B cell (primary cell): ENCODE measurements at regions not wholly inside any gene's neighbourhood (a gene's known extent, or its start where the extent isn't known, plus 50 kb on each side); places are given as distances from the start of the nearest gene placed in this dataset.

Experiments
- ATAC-seq: fragments of 200-7000 bp; cut with Tn5 transposase; one replicate; pipeline ENCODE4 v1.10.0; 2021; ENCODE audit warnings: low read depth, mild to moderate bottlenecking, moderate number of reproducible peaks, moderate library complexity
- CTCF ChIA-PET: fragments of 350-600 bp; sonication (Branson Sonifier 250); formaldehyde crosslinking; loops from one replicate; lab custom pipeline; 2021; ENCODE audit warnings: antibody characterized with exemption, inconsistent platforms; lab: Charles Lee
- POLR2A ChIA-PET: fragments of 350-600 bp; sonication (Branson Sonifier 250); formaldehyde crosslinking; loops from one replicate; lab custom pipeline; 2021; ENCODE audit warnings: antibody characterized with exemption; lab: Charles Lee
- DNase-seq: peaks from one replicate; pipeline ENCODE4 v3.0.0; 2013
- H2AFZ ChIP-seq: 2 replicates; pipeline ENCODE4 v1.6.1; 2012; ENCODE audit warnings: mild to moderate bottlenecking, low read depth, low read length; ENCODE audit not compliant: insufficient read depth, poor library complexity, severe bottlenecking
- H3K27ac ChIP-seq, 2 donors: 1 replicate in 1 of 2; 2 replicates in 1 of 2; pipeline ENCODE4 v1.5.1; 2012 to 2013; ENCODE audit warnings: low read length in 2 of 2, mild to moderate bottlenecking in 2 of 2, moderate library complexity in 1 of 2
- H3K27me3 ChIP-seq, 4 experiments: fragments of 200-600 bp in 1 of 4; sonication (generic) in 1 of 4; replicated peaks in 1 of 4; 1 replicate in 2 of 4; 2 replicates in 2 of 4; pipeline versions ENCODE4 v1.6.1 to v1.7.0; 2013 to 2016; ENCODE audit warnings: low read length in 3 of 4, mild to moderate bottlenecking in 2 of 4, mixed read lengths in 1 of 4, moderate library complexity in 1 of 4; ENCODE audit not compliant: insufficient read depth in 4 of 4, control insufficient read depth in 3 of 4; ENCODE audit errors: control extremely low read depth in 1 of 4
- H3K36me3 ChIP-seq, 2 experiments: replicated peaks in 1 of 2; 1 replicate in 1 of 2; 2 replicates in 1 of 2; pipeline versions ENCODE4 v1.6.1 to v1.7.1; 2013; ENCODE audit warnings: low read length in 1 of 2; ENCODE audit not compliant: insufficient read depth in 2 of 2, control insufficient read depth in 1 of 2; ENCODE audit errors: control extremely low read depth in 1 of 2, extremely low read depth in 1 of 2
- H3K4me1 ChIP-seq, 2 donors: fragments of 200-600 bp in 1 of 2; sonication (generic) in 1 of 2; 1 replicate in 1 of 2; 2 replicates in 1 of 2; pipeline versions ENCODE4 v1.5.1 to v1.6.1; 2013 to 2017; ENCODE audit warnings: low read length in 2 of 2; ENCODE audit not compliant: control insufficient read depth in 2 of 2, insufficient read depth in 2 of 2
- H3K4me2 ChIP-seq: replicated peaks from 2 replicates; pipeline ENCODE3; 2012; ENCODE audit warnings: mild to moderate bottlenecking, low read depth, low read length; ENCODE audit not compliant: poor library complexity, severe bottlenecking
- H3K4me3 ChIP-seq, 5 experiments: fragments of 200-600 bp in 1 of 5; sonication (generic) in 1 of 5; 1 replicate in 3 of 5; 2 replicates in 2 of 5; pipeline versions ENCODE4 v1.5.1 to v1.7.0; 2011 to 2016; ENCODE audit warnings: low read length in 4 of 5, mild to moderate bottlenecking in 4 of 5, low read depth in 2 of 5, control low read depth in 1 of 5, moderate library complexity in 1 of 5; ENCODE audit not compliant: insufficient read depth in 1 of 5; ENCODE audit errors: control extremely low read depth in 1 of 5, extremely low read depth in 1 of 5
- H3K79me2 ChIP-seq: fragments of 200-600 bp; sonication (generic); one replicate; pipeline ENCODE4 v1.6.0; 2016; ENCODE audit warnings: low read length; ENCODE audit not compliant: control insufficient read depth, insufficient read depth
- H3K9ac ChIP-seq: fragments of 200-600 bp; sonication (generic); 2 replicates; pipeline ENCODE4 v1.6.1; 2017; ENCODE audit warnings: mild to moderate bottlenecking, low read length, moderate library complexity
- H3K9me3 ChIP-seq, 3 donors: one replicate each; pipeline versions ENCODE4 v1.6.1 to v1.7.1; 2013; ENCODE audit warnings: low read length in 2 of 3; ENCODE audit not compliant: control insufficient read depth in 2 of 3, insufficient read depth in 1 of 3; ENCODE audit errors: control extremely low read depth in 1 of 3
- H4K20me1 ChIP-seq: 2 replicates; pipeline ENCODE4 v1.6.0; 2012; ENCODE audit warnings: mild to moderate bottlenecking, low read length; ENCODE audit not compliant: insufficient read depth, control insufficient read depth, poor library complexity, severe bottlenecking
- H3K27ac Mint-ChIP-seq: one replicate; pipeline ENCODE4 v1.8.0; 2021; ENCODE audit warnings: mixed read lengths
- H3K27me3 Mint-ChIP-seq: one replicate; pipeline ENCODE4 v1.8.0; 2021; ENCODE audit warnings: mixed read lengths
- H3K4me1 Mint-ChIP-seq: one replicate; pipeline ENCODE4 v1.8.0; 2021; ENCODE audit warnings: mixed read lengths
- H3K4me3 Mint-ChIP-seq: one replicate; pipeline ENCODE4 v1.8.0; 2021; ENCODE audit warnings: mixed read lengths
- H3K9me3 Mint-ChIP-seq: one replicate; pipeline ENCODE4 v1.8.0; 2022; ENCODE audit warnings: mixed read lengths; ENCODE audit not compliant: insufficient read depth
- CTCF ChIP-seq: fragments of 200-600 bp; IDR thresholded peaks from one replicate; pipeline ENCODE4 v1.8.0; 2022; ENCODE audit warnings: antibody characterized with exemption, mild to moderate bottlenecking
- EZH2 ChIP-seq: IDR thresholded peaks from 2 replicates; pipeline ENCODE4 v1.6.1; 2012; ENCODE audit warnings: borderline replicate concordance, low read depth, mild to moderate bottlenecking, moderate library complexity, low read length; ENCODE audit not compliant: insufficient read depth, poor library complexity, severe bottlenecking
- WGBS: methylation state at CpG from one replicate; pipeline ENCODE4 v1.1.5; 2013; ENCODE audit warnings: missing lambda C conversion rate; ENCODE audit not compliant: insufficient coverage; 5-methylcytosine and 5-hydroxymethylcytosine counted together
- intact Hi-C: fragments of 100-400 bp; cut with micrococcal nuclease; formaldehyde crosslinking; loops from one replicate; pipeline ENCODE4 v1.10.0; 2022

GRCh38 chr1:83110156-83110555, 888.8 kb downstream of the TTLL7 start:
- Histone ChIP-seq H3K27ac (no peak overlapping the region), H3K4me2 (no peak overlapping the region), H3K4me1 (no peaks in the 10 kb centered on the region), H3K9me3 (no peaks in the 10 kb centered on the region), H3K4me3 (no peak overlapping the region), H3K9ac (no peak overlapping the region), H3K36me3 (no peaks in the 10 kb centered on the region), H3K79me2 (no peaks in the 10 kb centered on the region), H2AFZ (no peak overlapping the region), H4K20me1 (no peaks in the 10 kb centered on the region), H3K27me3 (no peaks in the 10 kb centered on the region)
- intact Hi-C loops = no loop called here
- POLR2A ChIA-PET = no interaction called here
- no peak overlapping the region for H3K27ac Mint-ChIP-seq
- no peaks in the 10 kb centered on the region for H3K27me3 Mint-ChIP-seq
- DNase-seq (no peak), ATAC-seq (no peak)
- TF ChIP-seq EZH2 (no peak), CTCF (no peak)
- CTCF ChIA-PET = no interaction called here
- no peaks in the 10 kb centered on the region for H3K4me1 Mint-ChIP-seq
- WGBS = 67% methylated on average over 1 of the region's 2 CpGs
- H3K4me3 Mint-ChIP-seq = no peak overlapping the region
- no peaks in the 10 kb centered on the region for H3K9me3 Mint-ChIP-seq

GRCh38 chr1:83109692-83110091, 889.2 kb downstream of the TTLL7 start:
- H3K4me3 ChIP-seq = no peak overlapping the region
- TF ChIP-seq CTCF = no peak
- TF ChIP-seq EZH2 = no peak
- no CpG with 5 or more reads among the region's 1 CpG for WGBS
- no peak overlapping the region for H3K9ac ChIP-seq
- no peak overlapping the region for H2AFZ ChIP-seq
- no peaks in the 10 kb centered on the region for H3K4me1 Mint-ChIP-seq
- no peaks in the 10 kb centered on the region for H3K9me3 ChIP-seq
- H3K27me3 Mint-ChIP-seq = no peaks in the 10 kb centered on the region
- no peak overlapping the region for H3K27ac ChIP-seq
- H3K4me1 ChIP-seq = no peaks in the 10 kb centered on the region
- intact Hi-C loops = no loop called here
- H4K20me1 ChIP-seq = no peaks in the 10 kb centered on the region
- ChIA-PET CTCF (no interaction called here), POLR2A (no interaction called here)
- no peaks in the 10 kb centered on the region for H3K36me3 ChIP-seq
- no peak overlapping the region for H3K27ac Mint-ChIP-seq
- no peaks in the 10 kb centered on the region for H3K27me3 ChIP-seq
- DNase-seq (no peak), ATAC-seq (no peak)
- no peak overlapping the region for H3K4me3 Mint-ChIP-seq
- H3K9me3 Mint-ChIP-seq = no peaks in the 10 kb centered on the region
- H3K4me2 ChIP-seq = no peak overlapping the region
- H3K79me2 ChIP-seq = no peaks in the 10 kb centered on the region
